GM20000 (cell line): ENCODE measurements at regions not wholly inside any gene's neighbourhood (a gene's known extent, or its start where the extent isn't known, plus 50 kb on each side); places are given as distances from the start of the nearest gene placed in this dataset.

Experiments
- DNase-seq: peaks from one replicate; pipeline ENCODE4 v3.0.0; 2012; ENCODE audit warnings: low spot score
- CTCF ChIP-seq: IDR thresholded peaks from 2 replicates; pipeline ENCODE4 v1.5.1; 2012; ENCODE audit warnings: mild to moderate bottlenecking, control low read depth; ENCODE audit errors: extremely low read depth, missing control alignments

DNA sequence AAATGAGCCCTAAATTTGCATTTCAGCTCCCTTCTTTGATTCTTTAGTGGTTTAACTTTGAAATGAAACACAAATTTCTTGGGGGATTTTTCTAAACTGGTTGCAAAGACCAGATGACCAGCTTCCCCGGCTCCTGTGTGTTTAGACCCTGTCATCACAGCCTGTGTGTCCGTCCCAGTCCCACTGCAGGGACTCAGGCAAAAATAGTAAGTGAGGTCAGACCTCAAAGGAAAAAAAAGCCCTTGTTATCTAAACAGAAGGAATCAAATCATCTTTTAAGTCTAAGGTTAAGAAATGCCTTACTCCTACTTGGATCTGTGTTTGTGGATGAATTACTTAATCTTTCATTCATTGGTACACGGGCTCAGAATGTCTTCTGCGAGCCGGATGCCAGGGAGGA is 423.7 kb downstream of the LPIN1 start:
- DNase-seq = no peak
- no peak for TF ChIP-seq CTCF

GRCh38 chr2:12173271-12173942 is 427.0 kb downstream of the LPIN1 start:
- no peak for DNase-seq

GRCh38 chr2:12173943-12174340 is 427.5 kb downstream of the LPIN1 start:
- TF ChIP-seq CTCF = no peak
- DNase-seq = no peak

More at GRCh38 chr2:12173271-12173942, 427.0 kb downstream of the LPIN1 start:
- no peak for TF ChIP-seq CTCF

DNA sequence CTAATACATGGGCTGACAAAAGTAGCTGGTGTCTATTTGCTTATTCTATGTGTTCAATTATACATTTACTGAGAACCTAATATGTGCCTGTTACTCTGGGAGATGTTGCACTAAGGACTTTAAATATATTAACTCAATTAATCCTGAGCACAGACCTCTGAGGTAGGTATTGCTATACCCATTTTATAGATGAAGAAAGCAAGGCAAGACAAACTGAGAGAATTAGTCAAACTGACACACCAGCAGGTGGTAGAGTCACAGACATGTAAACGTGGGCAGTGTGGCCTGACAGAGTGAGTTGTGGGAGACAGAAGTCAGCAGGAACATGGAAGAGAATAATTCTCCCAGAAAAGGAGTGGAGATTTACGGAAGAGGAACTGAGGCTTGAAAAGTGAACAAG is 428.9 kb downstream of the LPIN1 start:
- TF ChIP-seq CTCF = no peak
- DNase-seq = no peak

DNA sequence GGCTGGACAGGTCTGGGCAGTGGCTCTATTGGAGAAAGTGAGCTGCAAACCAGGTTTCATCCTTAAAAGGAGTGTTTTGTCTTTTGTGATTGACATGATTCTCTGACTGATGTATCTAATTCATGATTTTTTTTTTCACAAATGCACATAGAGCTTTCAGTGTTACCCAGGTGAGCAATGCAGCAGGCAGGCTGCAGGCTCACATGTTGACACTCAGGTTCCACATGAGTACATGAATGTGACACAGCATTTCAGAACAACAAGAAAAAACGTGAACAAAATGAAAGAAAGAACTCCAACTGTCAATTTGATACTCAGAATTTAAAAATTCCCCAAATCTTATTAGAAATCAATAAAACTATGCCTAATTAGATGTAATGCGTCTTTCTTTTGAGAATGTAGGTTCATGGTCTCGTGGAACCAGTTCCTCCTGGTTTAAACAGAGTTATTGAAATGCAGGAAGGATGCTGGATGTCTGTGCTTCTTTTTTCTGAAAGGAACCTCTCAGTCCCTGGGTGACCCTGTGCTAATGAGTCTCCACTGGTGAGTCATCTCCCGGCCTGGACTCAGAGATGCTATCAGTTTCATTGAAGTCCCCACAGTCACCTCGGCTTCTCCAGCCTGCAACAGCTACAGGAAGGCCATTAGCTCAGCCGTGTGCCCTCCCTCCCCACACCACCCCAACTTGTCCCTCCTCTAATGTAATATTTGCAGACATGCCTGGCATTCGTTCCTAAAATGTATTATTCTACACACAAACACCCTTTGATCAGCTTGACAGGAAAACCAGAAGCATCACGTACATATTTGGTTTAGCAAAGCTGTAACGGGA is 430.4 kb downstream of the LPIN1 start:
- DNase-seq = peak; percentile 32
- TF ChIP-seq CTCF = no peak

DNA sequence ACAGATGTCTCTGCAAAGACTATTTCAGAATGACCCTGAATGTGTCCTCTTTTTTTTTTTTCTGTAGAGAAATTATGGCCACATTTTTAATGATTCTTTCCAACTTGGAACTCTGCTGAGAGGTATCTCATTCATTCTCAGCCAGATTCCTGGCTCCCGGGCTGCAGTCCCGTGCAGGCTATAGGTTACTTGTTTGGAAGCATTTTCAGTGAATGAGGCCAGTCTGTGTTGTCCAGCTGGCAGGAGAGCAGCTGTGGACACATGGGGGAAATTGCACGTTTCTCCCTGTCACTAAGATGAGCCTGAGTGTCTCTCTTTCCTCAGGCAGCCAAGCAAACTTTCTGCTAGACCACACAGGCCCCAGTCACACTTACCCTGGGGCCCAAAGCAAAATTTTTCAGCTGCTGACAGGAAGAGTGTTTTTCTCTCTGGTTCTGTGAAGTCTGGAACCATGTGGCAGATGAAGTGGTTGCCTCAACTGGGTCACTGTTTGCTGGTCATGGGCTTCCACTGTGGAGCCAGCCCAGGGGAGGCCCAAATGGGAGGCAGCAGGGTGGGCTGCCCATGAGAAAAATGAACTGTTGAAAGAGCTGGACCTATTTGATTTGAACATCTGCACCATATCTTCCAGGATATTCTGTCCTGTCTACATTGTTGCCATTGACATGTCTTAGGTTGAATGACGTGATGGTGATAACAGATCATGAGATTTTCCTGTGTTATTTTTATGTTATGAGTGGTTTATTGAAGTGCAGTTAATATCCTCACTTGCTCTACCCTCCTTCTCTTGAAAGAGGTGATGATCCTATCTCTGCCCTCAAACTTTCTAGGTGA is 431.2 kb downstream of the LPIN1 start:
- DNase-seq = no peak
- TF ChIP-seq CTCF = no peak
